ENCODE measurements at regions not wholly inside any gene's neighbourhood (a gene's known extent, or its start where the extent isn't known, plus 50 kb on each side); places are given as distances from the start of the nearest gene placed in this dataset.
"Not testable (repeated sequence)": the region's sequence is repeated elsewhere in the genome, so short reads cannot be mapped to it uniquely, and the experiment has no call there.

DNA sequence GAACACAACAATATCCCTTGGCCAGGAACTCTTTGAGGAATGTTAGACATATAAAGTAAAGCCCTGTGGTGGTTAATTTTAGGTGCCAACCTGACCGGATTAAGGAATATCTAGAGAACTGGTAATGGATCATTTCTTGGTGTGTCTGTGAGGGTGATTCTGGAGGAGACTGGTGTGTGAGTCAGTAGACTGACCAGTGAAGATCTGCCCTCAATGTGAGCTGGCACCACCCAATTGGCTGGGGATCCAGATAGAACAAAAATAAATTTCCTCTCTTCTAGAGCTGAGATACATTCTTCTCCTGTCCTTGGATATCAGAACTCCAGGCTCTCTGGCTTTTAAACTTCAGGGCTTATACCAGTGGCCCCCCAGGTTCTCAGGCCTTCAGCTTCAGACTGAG, 56.2 kb upstream of the TNPO1 start:
- DNase-seq (ENCODE audit: low spot score) = no peak

GRCh38 chr5:72752909-72753308, 63.6 kb upstream of the TNPO1 start:
- no peak for DNase-seq (ENCODE audit: low spot score)

GRCh38 chr5:72749362-72749997, 67.0 kb upstream of the TNPO1 start:
- DNase-seq (ENCODE audit: low spot score) = no peak

DNA sequence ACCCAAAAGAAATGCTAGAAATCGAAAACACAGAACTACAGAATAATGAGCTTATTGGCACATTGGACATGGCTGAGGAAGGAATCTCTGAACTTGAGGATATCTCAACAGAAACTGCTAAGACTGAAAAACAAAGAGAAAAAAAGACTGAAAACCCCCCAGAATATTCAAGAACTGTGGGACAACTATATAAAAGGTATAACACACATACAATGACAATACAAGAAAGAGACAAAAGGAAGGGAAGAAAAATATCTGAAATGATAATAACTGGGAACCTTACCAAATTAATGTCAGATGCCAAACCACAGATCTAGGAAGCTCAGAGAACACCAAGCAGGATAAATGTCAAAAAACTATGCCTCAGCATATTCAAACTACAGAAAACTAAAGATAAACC, 68.6 kb upstream of the TNPO1 start:
- no peak for DNase-seq (ENCODE audit: low spot score)

DNA sequence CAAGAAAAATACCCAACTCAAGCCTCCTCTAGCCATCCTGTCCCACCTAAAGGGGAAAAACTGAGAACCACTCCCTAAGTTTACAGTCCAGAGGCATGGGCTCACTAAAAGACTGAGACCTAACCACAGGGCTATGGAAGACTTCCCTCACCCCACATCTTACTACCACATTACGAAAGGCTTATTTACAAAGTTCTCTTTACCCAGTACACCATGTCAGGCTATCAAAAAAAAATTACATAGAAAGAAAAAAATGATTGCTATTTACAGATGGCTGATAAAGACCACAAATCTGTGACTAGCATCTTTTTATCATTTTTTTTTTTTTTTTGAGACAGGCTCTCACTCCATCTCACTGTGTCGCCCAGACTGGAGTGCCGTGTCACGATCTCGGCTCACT, 69.7 kb upstream of the TNPO1 start:
- no peak for DNase-seq (ENCODE audit: low spot score)

DNA sequence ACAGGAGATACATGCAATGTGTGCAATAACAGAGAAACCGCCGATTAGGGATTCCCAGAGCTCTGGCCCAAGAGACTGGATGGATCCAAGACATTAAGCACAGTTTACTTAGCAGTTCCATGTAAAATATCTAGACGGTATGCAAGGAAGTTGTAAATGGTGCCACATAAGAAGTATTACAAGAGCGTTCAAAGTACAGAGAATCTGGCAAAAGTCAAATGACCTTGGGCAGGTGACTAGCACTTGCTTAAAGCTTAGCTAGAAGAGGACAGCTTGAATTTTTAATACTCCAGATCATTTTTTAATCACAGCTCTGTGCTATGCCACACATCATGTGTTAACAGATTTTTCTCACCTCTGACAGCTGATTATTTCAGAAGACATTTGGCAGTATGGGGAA, 72.3 kb upstream of the TNPO1 start:
- no peak for DNase-seq (ENCODE audit: low spot score)

- DNase-seq (ENCODE audit: low spot score) = no peak
Observed at GRCh38 chr5:72741805-72742204, 74.7 kb upstream of the TNPO1 start.

DNA sequence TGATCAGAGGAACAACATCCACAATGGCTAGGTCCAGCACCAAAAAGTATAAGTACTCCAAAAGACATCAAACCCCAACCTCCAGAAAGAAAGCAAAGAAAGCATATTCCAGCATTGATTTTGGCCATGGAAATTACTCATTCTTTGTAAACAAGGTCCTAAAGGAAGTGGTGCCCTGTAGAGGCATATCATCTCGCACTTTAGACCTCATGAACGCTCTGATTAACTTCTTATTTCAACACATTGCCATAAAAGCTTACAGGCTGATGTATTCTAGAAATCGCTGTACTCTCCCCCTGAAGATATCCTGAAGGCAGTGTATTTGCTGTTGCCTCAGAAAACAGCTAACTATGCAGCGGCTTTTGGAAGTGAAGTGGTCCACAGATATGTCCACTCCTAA, 82.7 kb upstream of the TNPO1 start:
- DNase-seq (ENCODE audit: low spot score) = no peak

DNA sequence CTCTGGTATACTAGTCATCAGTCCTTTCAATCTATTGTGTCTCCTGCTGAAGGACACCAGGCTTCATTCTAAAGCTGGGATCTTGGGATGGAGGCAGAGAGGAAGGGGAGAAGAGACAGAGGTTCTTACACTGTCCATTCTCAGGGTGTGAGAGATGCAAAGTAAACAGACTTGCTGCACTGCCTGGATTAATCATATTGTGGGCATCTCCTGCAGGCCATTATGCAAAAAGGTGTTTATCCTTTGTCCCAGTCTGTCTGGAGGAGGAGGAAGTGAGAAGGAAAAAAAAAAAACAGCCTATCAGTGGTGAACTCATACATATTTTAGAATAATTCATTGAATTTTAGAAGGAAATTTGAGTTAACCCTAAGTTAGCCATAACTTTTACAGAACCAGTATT, 92.9 kb upstream of the TNPO1 start:
- DNase-seq (ENCODE audit: low spot score) = no peak

GRCh38 chr5:72722792-72723452, 93.5 kb upstream of the TNPO1 start:
- peak; percentile 53 for DNase-seq (ENCODE audit: low spot score)

- no peak for DNase-seq (ENCODE audit: low spot score)
Observed at GRCh38 chr5:72721844-72722243, 94.6 kb upstream of the TNPO1 start.

- DNase-seq (ENCODE audit: low spot score) = no peak
Observed at GRCh38 chr5:72720205-72720604, 96.3 kb upstream of the TNPO1 start.

GRCh38 chr5:72711351-72711750, 105.1 kb upstream of the TNPO1 start:
- DNase-seq (ENCODE audit: low spot score) = no peak

- DNase-seq (ENCODE audit: low spot score) = no peak
Observed at GRCh38 chr5:72709341-72709740, 107.1 kb upstream of the TNPO1 start.

- no peak for DNase-seq (ENCODE audit: low spot score)
Observed at GRCh38 chr5:72705178-72705577, 111.3 kb upstream of the TNPO1 start.

- DNase-seq (ENCODE audit: low spot score) = no peak
Observed at GRCh38 chr5:72703876-72704275, 112.6 kb upstream of the TNPO1 start.

DNA sequence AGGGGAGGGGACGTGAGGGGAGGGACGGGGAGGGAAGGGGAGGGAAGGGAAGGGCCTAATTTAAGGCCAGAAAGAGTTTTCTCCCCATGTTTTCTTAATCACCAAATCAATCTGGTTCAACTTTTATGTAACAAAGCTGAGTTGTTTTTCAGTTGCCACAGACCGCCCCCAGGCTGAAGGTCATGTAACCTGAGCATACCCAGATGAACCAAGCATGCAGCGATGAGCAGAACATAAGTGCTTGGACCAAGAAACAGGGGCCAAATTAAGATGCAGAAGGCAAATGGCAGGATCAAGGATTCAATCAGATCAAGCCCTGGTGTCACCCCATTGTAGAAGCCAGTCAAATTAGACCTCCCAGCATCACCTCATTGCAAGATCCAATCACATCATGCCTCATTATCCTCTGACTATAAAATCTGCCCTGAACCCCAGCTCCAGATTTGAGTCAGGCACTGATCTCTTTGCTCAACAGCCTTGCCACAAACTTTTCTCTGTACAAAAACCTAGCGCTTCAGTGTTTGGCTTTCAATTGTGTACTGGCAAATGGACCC, 113.5 kb upstream of the TNPO1 start:
- no peak for DNase-seq (ENCODE audit: low spot score)

DNA sequence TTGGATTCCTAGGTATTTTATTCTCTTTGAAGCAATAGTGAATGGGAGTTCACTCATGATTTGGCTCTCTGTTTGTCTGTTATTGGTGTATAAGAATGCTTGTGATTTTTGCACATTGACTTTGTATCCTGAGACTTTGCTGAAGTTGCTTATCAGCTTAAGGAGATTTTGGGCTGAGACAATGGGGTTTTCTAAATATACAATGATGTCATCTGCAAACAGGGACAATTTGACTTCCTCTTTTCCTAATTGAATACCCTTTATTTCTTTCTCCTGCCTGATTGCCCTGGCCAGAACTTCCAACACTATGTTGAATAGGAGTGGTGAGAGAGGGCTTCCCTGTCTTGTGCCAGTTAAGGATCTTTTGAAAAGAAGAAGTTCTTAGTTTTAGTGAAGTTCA, 114.4 kb upstream of the TNPO1 start:
- DNase-seq (ENCODE audit: low spot score) = not testable (repeated sequence)

DNA sequence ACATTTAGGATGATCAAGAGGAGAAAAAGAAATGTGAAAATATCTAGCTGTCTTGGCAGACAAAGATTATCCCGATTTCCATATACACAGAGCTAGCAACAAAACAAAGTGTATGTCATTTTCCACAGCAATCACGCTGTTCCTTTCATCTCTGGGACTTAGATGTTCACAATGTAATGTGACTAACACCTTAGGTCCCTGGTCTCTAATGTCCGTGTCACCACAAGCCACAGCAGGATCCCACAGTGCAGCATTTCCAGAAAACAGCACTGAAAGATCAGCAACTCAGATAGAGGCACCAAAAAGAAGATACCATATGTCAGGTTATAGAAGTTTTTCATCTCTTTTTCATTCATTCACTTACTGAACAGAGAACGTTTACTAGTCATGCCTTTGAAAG, 118.0 kb upstream of the TNPO1 start:
- no peak for DNase-seq (ENCODE audit: low spot score)

DNA sequence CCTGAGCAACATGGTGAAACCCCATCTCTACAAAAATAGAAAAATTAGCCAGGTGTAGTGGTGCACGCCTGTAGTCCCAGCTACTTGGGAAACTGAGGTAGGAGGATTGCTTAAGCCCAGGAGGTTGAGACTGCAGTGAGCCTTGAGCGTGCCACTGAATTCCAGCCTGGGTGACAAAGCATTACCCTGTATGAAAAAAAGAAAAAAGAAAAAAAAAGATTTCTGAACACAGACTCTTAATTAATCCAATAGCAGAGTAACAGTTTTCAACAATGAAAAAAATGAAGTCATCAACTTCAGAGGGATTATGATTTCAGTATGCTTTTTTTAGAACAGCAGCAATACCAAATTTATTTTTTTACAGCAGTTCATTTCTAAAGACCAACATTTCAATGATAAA, 118.8 kb upstream of the TNPO1 start:
- no peak for DNase-seq (ENCODE audit: low spot score)

- DNase-seq (ENCODE audit: low spot score) = no peak
Observed at GRCh38 chr5:72695659-72696058, 120.8 kb upstream of the TNPO1 start.

- no peak for DNase-seq (ENCODE audit: low spot score)
Observed at GRCh38 chr5:72694856-72695255, 121.6 kb upstream of the TNPO1 start.

GRCh38 chr5:72693546-72694205, 122.8 kb upstream of the TNPO1 start:
- no peak for DNase-seq (ENCODE audit: low spot score)

Measured in umbilical cord (tissue), 1 donor.